CD4-positive, alpha-beta T cell treated with Interleukin-4 for 1 hour (primary cell): ENCODE measurements at regions not wholly inside any gene's neighbourhood (a gene's known extent, or its start where the extent isn't known, plus 50 kb on each side); places are given as distances from the start of the nearest gene placed in this dataset.
"Not testable (repeated sequence)": the region's sequence is repeated elsewhere in the genome, so short reads cannot be mapped to it uniquely, and the experiment has no call there.

Experiments
- DNase-seq, 2 donors: peaks; one replicate each; pipeline ENCODE4 v3.0.0-alpha.2; 2020 to 2022

GRCh38 chr1:221989741-221990140, 247.9 kb upstream of the DUSP10 start:
- no peak for DNase-seq

GRCh38 chr1:221988829-221989228, 246.9 kb upstream of the DUSP10 start:
- DNase-seq: no peak

GRCh38 chr1:221987860-221988520, 246.1 kb upstream of the DUSP10 start:
- peak in 1 of 2 donors; percentile 12 for DNase-seq

GRCh38 chr1:221983444-221983843, 241.6 kb upstream of the DUSP10 start:
- no peak for DNase-seq

- no peak for DNase-seq
Observed at GRCh38 chr1:221981461-221981860, 239.6 kb upstream of the DUSP10 start.

- no peak for DNase-seq
Observed at GRCh38 chr1:221979444-221980032, 237.6 kb upstream of the DUSP10 start.

GRCh38 chr1:221978631-221979334, 236.9 kb upstream of the DUSP10 start:
- DNase-seq: not testable (repeated sequence)

GRCh38 chr1:221973787-221974186, 231.9 kb upstream of the DUSP10 start:
- not testable (repeated sequence) for DNase-seq

- no peak for DNase-seq
Observed at GRCh38 chr1:221972276-221973235, 230.7 kb upstream of the DUSP10 start.

GRCh38 chr1:221971035-221971434, 229.1 kb upstream of the DUSP10 start:
- DNase-seq: not testable (repeated sequence)

- not testable (repeated sequence) for DNase-seq
Observed at GRCh38 chr1:221969298-221969858, 227.5 kb upstream of the DUSP10 start.

- not testable (repeated sequence) for DNase-seq
Observed at GRCh38 chr1:221967538-221967937, 225.6 kb upstream of the DUSP10 start.

GRCh38 chr1:221966888-221967287, 225.0 kb upstream of the DUSP10 start:
- DNase-seq: not testable (repeated sequence)

GRCh38 chr1:221965891-221966290, 224.0 kb upstream of the DUSP10 start:
- DNase-seq: not testable (repeated sequence)

GRCh38 chr1:221965252-221965651, 223.4 kb upstream of the DUSP10 start:
- DNase-seq: no peak

GRCh38 chr1:221963742-221964141, 221.9 kb upstream of the DUSP10 start:
- no peak for DNase-seq

GRCh38 chr1:221962385-221962784, 220.5 kb upstream of the DUSP10 start:
- DNase-seq: no peak

- DNase-seq: peak; percentile 21 to 33
Observed at GRCh38 chr1:221961532-221962292, 219.8 kb upstream of the DUSP10 start.

- not testable (repeated sequence) for DNase-seq
Observed at GRCh38 chr1:221958161-221958562, 216.3 kb upstream of the DUSP10 start.

GRCh38 chr1:221957350-221957749, 215.5 kb upstream of the DUSP10 start:
- not testable (repeated sequence) for DNase-seq

- DNase-seq: no peak
Observed at GRCh38 chr1:221949996-221950395, 208.1 kb upstream of the DUSP10 start.

- DNase-seq: no peak
Observed at GRCh38 chr1:221948459-221948858, 206.6 kb upstream of the DUSP10 start.
